ENCODE measurements at regions not wholly inside any gene's neighbourhood (a gene's known extent, or its start where the extent isn't known, plus 50 kb on each side); places are given as distances from the start of the nearest gene placed in this dataset.

GRCh38 chr14:71595441-71595840, 336.8 kb upstream of the RGS6 start:
- TF ChIP-seq POLR2A (IDR thresholded peaks at IDR 0.05) = no peak
- TF ChIP-seq CTCF (IDR thresholded peaks at IDR 0.05) = no peak
- TF ChIP-seq EP300 (IDR thresholded peaks at IDR 0.05) = no peak
- TF ChIP-seq POLR2AphosphoS5 (IDR thresholded peaks at IDR 0.05) = no peak
- no peak overlapping the region for H3K4me3 ChIP-seq
- intact Hi-C loops (cut with DNase I; ENCODE audit: low total_unique reads) = no loop called here
- peaks cover 0 to 6% (median 0%) of the 10 kb centered on the region in 4 donors for H3K36me3 ChIP-seq
- DNase-seq = no peak
- no peaks in the 10 kb centered on the region for H3K27me3 ChIP-seq
- peaks cover 0 to 42% (median 25%) of the 10 kb centered on the region in 4 donors for H3K4me1 ChIP-seq
- H3K9me3 ChIP-seq = peaks cover 0 to 7% (median 0%) of the 10 kb centered on the region in 4 donors
- H3K27ac ChIP-seq = no peak overlapping the region
- 82 to 95% (median 94%) methylated on average over 3 of the region's 3 CpGs for WGBS, 5 donors

GRCh38 chr14:71597287-71597920, 334.8 kb upstream of the RGS6 start:
- H3K27ac ChIP-seq = no peak overlapping the region
- peaks cover 0 to 10% (median 0%) of the 10 kb centered on the region in 4 donors for H3K9me3 ChIP-seq
- H3K4me3 ChIP-seq = no peak overlapping the region
- H3K4me1 ChIP-seq = peaks cover 0 to 28% (median 14%) of the 10 kb centered on the region in 4 donors
- TF ChIP-seq EP300 (IDR thresholded peaks at IDR 0.05) (no peak), POLR2A (IDR thresholded peaks at IDR 0.05) (no peak), CTCF (IDR thresholded peaks at IDR 0.05) (no peak), POLR2AphosphoS5 (IDR thresholded peaks at IDR 0.05) (no peak)
- peaks cover 0 to 6% (median 0%) of the 10 kb centered on the region in 4 donors for H3K36me3 ChIP-seq
- 76 to 88% (median 84%) methylated on average over 2 of the region's 2 CpGs for WGBS, 5 donors
- intact Hi-C loops (cut with DNase I; ENCODE audit: low total_unique reads) = no loop called here
- H3K27me3 ChIP-seq = no peaks in the 10 kb centered on the region
- no peak for DNase-seq

- no peak for DNase-seq
- WGBS, 5 donors = 79 to 88% (median 83%) methylated on average over 4 of the region's 4 CpGs
- Histone ChIP-seq H3K36me3 (peaks cover 0 to 6% (median 0%) of the 10 kb centered on the region in 4 donors), H3K4me1 (peaks cover 0 to 22% (median 13%) of the 10 kb centered on the region in 4 donors), H3K4me3 (no peak overlapping the region), H3K9me3 (peaks cover 0 to 10% (median 0%) of the 10 kb centered on the region in 4 donors), H3K27ac (no peak overlapping the region), H3K27me3 (no peaks in the 10 kb centered on the region)
- intact Hi-C loops (cut with DNase I; ENCODE audit: low total_unique reads) = no loop called here
- TF ChIP-seq CTCF (IDR thresholded peaks at IDR 0.05) (no peak), EP300 (IDR thresholded peaks at IDR 0.05) (no peak), POLR2AphosphoS5 (IDR thresholded peaks at IDR 0.05) (no peak), POLR2A (IDR thresholded peaks at IDR 0.05) (no peak)
These were observed 334.1 kb upstream of the RGS6 start for GRCh38 chr14:71597955-71598660.

DNA sequence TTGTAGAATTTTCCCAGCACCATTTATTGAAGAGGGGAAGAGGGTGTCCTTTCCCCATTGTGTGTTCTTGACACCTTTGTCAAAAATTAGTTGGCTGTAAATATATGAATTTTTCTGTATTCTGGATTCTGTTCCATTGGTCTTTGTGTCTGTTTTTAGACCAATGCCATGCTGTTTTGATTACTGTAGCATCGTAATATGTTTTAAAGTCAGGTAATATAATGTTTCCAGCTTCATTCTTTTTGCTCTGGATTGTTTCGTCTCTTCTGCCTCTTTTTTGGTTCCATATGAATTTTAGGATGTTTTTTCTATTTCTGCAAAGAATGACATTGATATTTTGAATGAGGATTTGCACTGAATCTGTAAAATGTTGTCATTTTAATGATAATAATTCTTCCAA, 331.9 kb upstream of the RGS6 start:
- intact Hi-C loops (cut with DNase I; ENCODE audit: low total_unique reads) = no loop called here
- no peak overlapping the region for H3K27ac ChIP-seq
- peaks cover 0 to 10% (median 0%) of the 10 kb centered on the region in 4 donors for H3K9me3 ChIP-seq
- H3K4me1 ChIP-seq = peaks cover 0 to 2% (median 0%) of the 10 kb centered on the region in 4 donors
- TF ChIP-seq POLR2A (IDR thresholded peaks at IDR 0.05) (no peak), POLR2AphosphoS5 (IDR thresholded peaks at IDR 0.05) (no peak), CTCF (IDR thresholded peaks at IDR 0.05) (no peak), EP300 (IDR thresholded peaks at IDR 0.05) (no peak)
- WGBS, 5 donors = 96 to 100% (median 98%) methylated on average over 2 of the region's 2 CpGs
- DNase-seq = no peak
- H3K4me3 ChIP-seq = no peak overlapping the region
- H3K27me3 ChIP-seq = no peaks in the 10 kb centered on the region
- H3K36me3 ChIP-seq = peaks cover 0 to 6% (median 0%) of the 10 kb centered on the region in 4 donors

Data from stomach (tissue), 8 donors.